ENCODE measurements at regions not wholly inside any gene's neighbourhood (a gene's known extent, or its start where the extent isn't known, plus 50 kb on each side); places are given as distances from the start of the nearest gene placed in this dataset.

GRCh38 chr14:30267141-30267540, 291.8 kb upstream of the G2E3 start:
- TF ChIP-seq CTCF (IDR thresholded peaks at IDR 0.05; ENCODE audit: low read depth, low read length) (no peak), EZH2phosphoT487 (IDR thresholded peaks at IDR 0.05; ENCODE audit: low read depth) (no peak)

Measured in OCI-LY3 (cell line).